ENCODE measurements at regions not wholly inside any gene's neighbourhood (a gene's known extent, or its start where the extent isn't known, plus 50 kb on each side); places are given as distances from the start of the nearest gene placed in this dataset.

DNA sequence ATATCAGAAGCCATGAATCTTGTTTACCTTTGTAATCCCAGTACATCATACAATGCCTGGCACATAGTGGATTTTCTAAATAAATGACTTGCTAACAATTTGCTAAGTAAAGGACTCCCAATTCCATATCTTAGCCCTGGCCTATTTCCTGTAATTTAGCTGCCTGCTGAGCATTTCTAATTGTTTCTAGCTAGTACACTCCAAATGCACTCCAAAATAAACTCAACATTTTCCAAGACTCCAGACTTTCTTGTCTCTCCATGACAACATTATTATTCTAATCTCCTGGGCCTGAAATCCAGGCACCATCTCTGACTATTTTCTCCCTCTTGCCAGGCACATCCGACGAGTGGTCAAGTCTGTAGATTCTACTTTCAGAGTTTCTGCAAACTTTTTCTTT lies 773.5 kb downstream of the SQOR start:
- intact Hi-C loops (cut with DNase I, micrococcal nuclease), result no loop called here
- no peak for ATAC-seq
- TF ChIP-seq CTCF (IDR thresholded peaks at IDR 0.05), result no peak
- no peak for DNase-seq
- H3K4me1 ChIP-seq (ENCODE audit: low read depth), result no peaks in the 10 kb centered on the region
- H3K9me3 ChIP-seq, result no peaks in the 10 kb centered on the region
- H3K36me3 ChIP-seq (ENCODE audit: low read depth), result no peaks in the 10 kb centered on the region
- H3K4me3 ChIP-seq, result no peak overlapping the region

- no peak overlapping the region for H3K4me3 ChIP-seq
- DNase-seq (no peak), ATAC-seq (no peak)
- no peaks in the 10 kb centered on the region for H3K36me3 ChIP-seq (ENCODE audit: low read depth)
- no peaks in the 10 kb centered on the region for H3K9me3 ChIP-seq
- intact Hi-C loops (cut with DNase I, micrococcal nuclease), result no loop called here
- H3K4me1 ChIP-seq (ENCODE audit: low read depth), result no peaks in the 10 kb centered on the region
- TF ChIP-seq CTCF (IDR thresholded peaks at IDR 0.05), result no peak
Measured at GRCh38 chr15:46409841-46410301, 775.0 kb downstream of the SQOR start.

- ATAC-seq (no peak), DNase-seq (no peak)
- Histone ChIP-seq H3K4me3 (no peak overlapping the region), H3K4me1 (ENCODE audit: low read depth) (no peaks in the 10 kb centered on the region), H3K36me3 (ENCODE audit: low read depth) (no peaks in the 10 kb centered on the region), H3K9me3 (no peaks in the 10 kb centered on the region)
- intact Hi-C loops (cut with DNase I, micrococcal nuclease), result no loop called here
- TF ChIP-seq CTCF (IDR thresholded peaks at IDR 0.05), result no peak
Measured at GRCh38 chr15:46410705-46411104, 775.9 kb downstream of the SQOR start.

DNA sequence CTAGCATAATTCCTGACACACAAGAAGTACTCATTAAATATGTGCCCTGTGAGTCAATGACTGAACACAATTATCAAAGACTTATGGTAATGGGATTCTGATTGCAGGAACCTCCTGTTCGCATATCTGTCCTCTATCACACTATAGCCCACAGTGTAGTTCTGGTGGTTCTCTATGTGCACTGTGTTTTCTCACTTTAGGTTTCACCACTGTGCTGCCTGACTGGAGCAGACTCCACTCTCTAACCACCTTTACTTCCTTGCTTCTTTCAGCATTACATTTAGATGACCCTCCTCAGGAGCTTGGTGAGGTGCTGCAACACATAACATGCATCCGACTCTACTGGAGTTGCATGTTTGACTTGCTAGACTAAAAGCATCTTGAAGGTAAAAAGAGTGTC lies 777.1 kb downstream of the SQOR start:
- no peaks in the 10 kb centered on the region for H3K4me1 ChIP-seq (ENCODE audit: low read depth)
- DNase-seq (no peak), ATAC-seq (no peak)
- no peak overlapping the region for H3K4me3 ChIP-seq
- no peaks in the 10 kb centered on the region for H3K9me3 ChIP-seq
- intact Hi-C loops (cut with DNase I, micrococcal nuclease), result no loop called here
- H3K36me3 ChIP-seq (ENCODE audit: low read depth), result no peaks in the 10 kb centered on the region
- no peak for TF ChIP-seq CTCF (IDR thresholded peaks at IDR 0.05)

DNA sequence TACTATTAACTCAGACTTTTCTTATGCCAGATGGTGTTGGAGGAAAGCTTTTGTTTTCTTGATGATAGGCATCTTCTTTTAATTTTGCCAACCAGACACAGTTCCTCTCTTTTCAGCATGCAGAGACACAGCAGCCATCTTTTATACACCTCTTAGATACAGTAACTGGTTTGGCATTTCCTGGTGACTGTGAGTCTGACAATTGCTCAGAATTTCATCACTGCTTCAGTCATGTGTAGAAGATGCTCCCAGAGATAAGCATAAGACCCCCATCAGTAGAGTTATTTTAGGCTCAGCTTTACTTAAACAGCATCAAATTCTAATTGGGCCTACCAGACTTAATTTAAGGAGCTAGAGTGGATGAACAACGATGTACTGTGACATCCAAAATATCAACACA lies 779.0 kb downstream of the SQOR start:
- DNase-seq, result no peak
- Histone ChIP-seq H3K36me3 (ENCODE audit: low read depth) (no peaks in the 10 kb centered on the region), H3K4me1 (ENCODE audit: low read depth) (no peaks in the 10 kb centered on the region), H3K4me3 (no peak overlapping the region), H3K9me3 (no peaks in the 10 kb centered on the region)
- no peak for ATAC-seq
- no peak for TF ChIP-seq CTCF (IDR thresholded peaks at IDR 0.05)
- intact Hi-C loops (cut with DNase I, micrococcal nuclease), result no loop called here

DNA sequence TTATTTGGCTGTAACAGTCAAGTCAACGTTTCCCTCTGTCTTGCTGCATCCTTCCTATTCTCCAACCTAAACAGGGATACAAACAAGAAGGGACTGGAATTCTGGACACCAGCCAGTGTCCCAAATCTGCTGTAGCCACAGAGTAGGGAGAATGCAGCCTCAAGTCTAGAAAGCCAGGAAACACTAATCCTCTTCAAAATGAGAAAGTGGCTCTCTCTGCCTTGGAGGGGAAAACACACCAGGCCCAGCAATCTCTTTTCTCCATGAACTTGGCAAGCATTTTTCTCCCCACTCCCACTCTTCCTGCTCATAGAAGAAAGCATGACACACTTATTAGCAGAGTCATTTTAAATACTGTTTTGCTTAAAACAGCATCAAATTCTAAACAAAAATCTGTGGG lies 781.7 kb downstream of the SQOR start:
- intact Hi-C loops (cut with DNase I, micrococcal nuclease), result no loop called here
- TF ChIP-seq CTCF (IDR thresholded peaks at IDR 0.05), result no peak
- Histone ChIP-seq H3K9me3 (no peaks in the 10 kb centered on the region), H3K4me3 (no peak overlapping the region), H3K36me3 (ENCODE audit: low read depth) (no peaks in the 10 kb centered on the region), H3K4me1 (ENCODE audit: low read depth) (no peaks in the 10 kb centered on the region)
- no peak for DNase-seq
- ATAC-seq, result no peak
